Nucleus accumbens (tissue), 56 donors: ENCODE measurements at regions not wholly inside any gene's neighbourhood (a gene's known extent, or its start where the extent isn't known, plus 50 kb on each side); places are given as distances from the start of the nearest gene placed in this dataset.

Experiments used
- DNase-seq, 56 donors: peaks; one replicate each; lab custom pipeline; 2025; lab: John Stamatoyannopoulos, UW

DNA sequence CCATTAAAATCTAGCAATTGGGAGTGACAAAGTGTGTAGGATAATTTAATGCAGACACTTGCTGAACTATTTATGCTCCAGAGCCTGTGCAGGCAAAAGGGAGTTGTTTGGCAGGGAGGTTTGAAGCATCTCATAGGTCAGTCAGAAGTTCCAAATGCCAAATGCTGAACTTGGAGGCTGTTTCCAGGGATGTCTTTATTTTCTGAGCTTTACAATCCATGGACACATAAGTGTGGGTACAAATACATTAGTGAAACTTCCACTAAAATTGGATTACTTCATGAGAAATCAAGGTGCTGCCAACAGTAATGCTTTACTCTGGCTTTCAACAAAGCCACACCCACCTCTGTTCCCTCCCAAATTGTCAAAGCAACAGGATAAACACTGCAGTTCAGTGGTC, 422.1 kb upstream of the SETBP1 start:
- DNase-seq = no peak

GRCh38 chr18:44259610-44260009, 421.1 kb upstream of the SETBP1 start:
- no peak for DNase-seq

DNA sequence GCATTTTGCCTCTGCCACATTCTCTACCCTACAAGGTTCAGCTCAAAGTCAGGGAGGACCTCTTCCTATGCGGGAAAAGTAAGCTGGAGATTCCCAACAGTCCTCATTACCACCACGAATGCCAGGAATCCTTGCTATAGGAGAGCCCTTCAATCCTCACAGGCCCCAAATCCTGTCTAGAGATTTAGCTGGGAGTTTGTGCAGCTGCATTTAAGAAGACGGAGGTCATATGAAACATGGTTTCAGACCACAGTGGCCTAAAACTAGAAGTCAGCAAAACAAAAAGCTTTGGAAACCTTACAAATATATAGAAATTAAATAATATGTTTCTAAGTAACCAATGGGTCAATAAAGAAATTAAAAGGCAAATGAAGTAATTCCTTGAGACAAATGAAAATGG, 415.3 kb upstream of the SETBP1 start:
- no peak for DNase-seq

DNA sequence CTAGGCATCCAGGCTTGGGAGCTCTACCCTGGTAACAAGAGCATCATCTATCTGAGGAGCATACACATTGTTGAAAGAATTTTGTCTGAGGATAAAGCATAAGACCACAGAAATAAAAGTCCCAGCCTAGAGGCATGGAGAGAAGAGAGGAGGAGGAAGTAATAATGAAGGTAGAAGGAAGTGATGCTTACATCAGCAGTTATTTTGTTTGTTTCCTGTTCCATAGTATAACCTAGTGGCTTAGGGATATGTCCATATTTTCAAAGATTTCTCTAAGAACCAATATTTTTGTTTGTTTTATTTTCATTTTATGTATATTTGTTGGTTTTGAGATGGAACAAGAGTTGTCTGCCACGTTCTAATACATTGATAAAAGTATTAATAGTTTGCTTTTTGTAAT, 407.4 kb upstream of the SETBP1 start:
- no peak for DNase-seq

GRCh38 chr18:44280479-44280878, 400.2 kb upstream of the SETBP1 start:
- DNase-seq = no peak

DNA sequence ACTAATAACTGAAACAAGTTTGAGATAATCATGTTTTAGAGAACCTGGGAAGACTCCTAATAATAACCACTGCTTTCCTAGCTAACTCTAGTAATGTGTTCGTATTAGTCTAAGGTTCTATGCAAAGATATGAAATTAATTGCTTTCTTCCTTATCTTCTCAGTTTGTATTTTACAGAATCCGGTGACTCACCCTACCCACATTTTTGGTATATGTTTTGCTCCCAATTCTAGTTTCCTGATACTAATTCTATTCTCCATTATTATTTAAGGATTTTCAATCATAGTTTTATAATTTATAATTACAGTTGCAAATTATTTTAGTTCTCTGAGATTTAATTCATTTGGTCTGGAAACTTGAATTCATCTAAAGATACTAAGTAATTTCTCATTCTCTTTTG, 394.6 kb upstream of the SETBP1 start:
- DNase-seq = no peak

- DNase-seq = no peak
These were observed 390.2 kb upstream of the SETBP1 start for GRCh38 chr18:44290366-44290977.

DNA sequence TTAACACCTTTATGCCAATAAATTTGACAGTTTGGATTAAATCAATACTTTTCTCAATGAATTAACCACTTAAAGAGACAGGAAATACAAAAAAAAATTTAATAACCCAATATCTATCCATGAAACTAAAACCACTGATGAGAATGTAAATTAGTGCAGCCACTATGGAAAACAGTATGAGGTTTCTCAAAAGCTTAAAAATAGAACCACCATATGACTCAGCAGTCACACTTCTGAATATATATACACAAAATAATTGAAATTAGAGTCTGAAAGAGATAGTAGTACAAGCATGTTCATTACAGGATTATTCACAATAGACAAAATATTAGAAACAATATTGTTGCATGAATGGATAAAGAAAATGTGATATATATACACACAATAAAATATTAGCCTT, 382.1 kb upstream of the SETBP1 start:
- no peak for DNase-seq

- DNase-seq = no peak
These were observed 371.5 kb upstream of the SETBP1 start for GRCh38 chr18:44309185-44309584.

DNA sequence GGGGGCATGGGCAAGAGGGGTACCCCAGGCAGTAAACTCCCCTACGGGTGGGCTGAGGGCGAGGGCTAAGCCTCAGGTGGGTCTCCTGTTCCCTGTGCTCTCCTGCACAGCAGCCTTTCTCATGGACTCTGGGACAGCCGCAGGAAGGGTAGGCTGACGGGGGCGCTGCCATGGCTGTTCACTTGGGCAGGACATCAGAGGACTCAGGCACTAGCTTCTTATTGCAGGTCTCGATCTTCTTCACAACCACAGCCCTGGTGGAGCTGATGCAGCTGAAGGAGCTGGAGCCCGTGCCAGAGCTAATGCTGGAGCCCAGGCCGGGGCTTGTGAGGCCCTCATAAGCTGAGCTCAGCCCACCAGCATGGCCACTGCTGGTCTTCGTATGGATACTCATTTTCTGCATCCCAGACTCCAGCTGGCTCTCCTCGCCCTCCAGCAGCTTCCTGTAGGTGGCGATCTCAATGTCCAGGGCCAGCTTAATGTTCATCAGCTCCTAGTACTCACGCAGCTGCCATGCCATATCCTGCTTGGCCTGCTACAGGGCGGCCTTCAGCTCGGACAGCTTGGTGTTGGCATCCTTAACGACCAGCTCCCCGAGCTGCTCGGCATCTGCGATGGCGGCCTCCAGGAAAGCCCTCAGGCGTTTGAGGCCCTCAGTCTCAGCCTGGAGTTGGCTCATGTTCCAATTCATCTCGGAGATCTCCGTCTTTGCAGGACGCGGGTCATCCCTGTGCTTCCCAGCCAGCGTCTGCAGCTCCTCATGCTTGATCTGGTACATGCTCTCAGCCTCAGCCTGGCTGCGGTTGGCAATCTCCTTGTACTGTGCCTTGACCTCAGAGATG, 359.8 kb upstream of the SETBP1 start:
- no peak for DNase-seq

GRCh38 chr18:44321868-44322590, 358.7 kb upstream of the SETBP1 start:
- DNase-seq = no peak

- no peak for DNase-seq
These were observed 357.6 kb upstream of the SETBP1 start for GRCh38 chr18:44323125-44323524.

DNA sequence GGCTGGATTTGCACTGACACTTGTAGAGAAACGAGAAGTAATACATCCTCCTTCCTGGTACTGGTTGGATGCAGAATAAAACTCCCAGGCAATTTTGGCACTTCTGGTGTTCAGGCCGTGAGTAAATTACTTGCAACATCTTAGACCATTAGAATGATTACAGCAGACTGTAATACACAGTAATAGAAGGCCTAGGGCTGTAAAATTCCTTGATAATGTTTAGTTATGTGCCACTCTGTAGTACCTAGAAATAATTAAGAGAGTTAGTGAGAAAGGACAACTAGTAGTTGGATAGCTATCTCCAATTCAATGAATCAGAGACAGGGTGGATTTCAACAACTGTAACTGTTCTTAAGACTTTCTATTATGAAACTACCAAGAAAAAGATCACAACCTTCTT, 356.3 kb upstream of the SETBP1 start:
- DNase-seq = no peak

GRCh38 chr18:44325903-44326635, 354.6 kb upstream of the SETBP1 start:
- DNase-seq = peak in 19 of 56 donors; percentile 1 to 75 (median 15)

- no peak for DNase-seq
These were observed 348.8 kb upstream of the SETBP1 start for GRCh38 chr18:44331656-44332570.

- no peak for DNase-seq
These were observed 338.9 kb upstream of the SETBP1 start for GRCh38 chr18:44341759-44342158.

DNA sequence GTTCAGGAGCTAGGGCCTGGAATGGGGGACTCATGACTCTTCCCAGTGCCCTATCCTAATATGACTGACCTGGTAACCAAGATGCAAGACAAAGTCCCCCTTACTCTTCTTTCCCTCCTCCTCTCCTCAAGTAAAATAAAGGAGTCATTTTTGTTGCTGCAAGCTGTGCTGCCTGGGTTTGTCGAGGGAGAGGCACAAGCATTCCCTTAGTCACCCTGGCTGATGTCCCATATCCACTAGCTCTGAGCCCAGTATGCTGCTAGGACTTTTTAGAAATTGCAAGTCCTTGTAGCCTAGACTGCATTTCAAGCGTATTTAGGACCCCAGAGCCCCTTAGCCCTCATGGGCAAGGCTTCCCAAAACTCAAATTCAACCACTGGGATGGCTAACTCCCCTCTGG, 338.5 kb upstream of the SETBP1 start:
- no peak for DNase-seq

- DNase-seq = no peak
These were observed 337.7 kb upstream of the SETBP1 start for GRCh38 chr18:44342946-44343345.

- DNase-seq = no peak
These were observed 337.1 kb upstream of the SETBP1 start for GRCh38 chr18:44343570-44343969.
